Central memory CD8-positive, alpha-beta T cell (primary cell): ENCODE measurements at regions not wholly inside any gene's neighbourhood (a gene's known extent, or its start where the extent isn't known, plus 50 kb on each side); places are given as distances from the start of the nearest gene placed in this dataset.

Experiments used
- ATAC-seq: fragments of 150-1000 bp; cut with Tn5 transposase; replicated peaks from 2 replicates; pipeline ENCODE4 v1.10.0; 2022; ENCODE audit warnings: mild to moderate bottlenecking, moderate FRiP score, moderate number of reproducible peaks; ENCODE audit not compliant: poor library complexity, severe bottlenecking; ENCODE audit errors: extremely low read depth
- DNase-seq, 2 donors: peaks; one replicate each; pipeline ENCODE4 v3.0.0; 2021; ENCODE audit warnings: low spot score in 2 of 2
- H3K27ac Mint-ChIP-seq: one replicate; pipeline ENCODE4 v1.8.0; 2022; ENCODE audit warnings: low read depth, mild to moderate bottlenecking, moderate library complexity, mixed read lengths
- H3K27me3 Mint-ChIP-seq: one replicate; pipeline ENCODE4 v1.8.0; 2022; ENCODE audit warnings: mixed read lengths
- H3K36me3 Mint-ChIP-seq: one replicate; pipeline ENCODE4 v1.8.0; 2022; ENCODE audit warnings: mild to moderate bottlenecking, moderate library complexity, mixed read lengths; ENCODE audit not compliant: insufficient read depth
- H3K4me1 Mint-ChIP-seq: one replicate; pipeline ENCODE4 v1.8.0; 2022; ENCODE audit warnings: mixed read lengths
- H3K4me3 Mint-ChIP-seq: one replicate; pipeline ENCODE4 v1.8.0; 2022; ENCODE audit warnings: mild to moderate bottlenecking, moderate library complexity, mixed read lengths
- H3K9me3 Mint-ChIP-seq: one replicate; pipeline ENCODE4 v1.8.0; 2022; ENCODE audit warnings: mixed read lengths

DNA sequence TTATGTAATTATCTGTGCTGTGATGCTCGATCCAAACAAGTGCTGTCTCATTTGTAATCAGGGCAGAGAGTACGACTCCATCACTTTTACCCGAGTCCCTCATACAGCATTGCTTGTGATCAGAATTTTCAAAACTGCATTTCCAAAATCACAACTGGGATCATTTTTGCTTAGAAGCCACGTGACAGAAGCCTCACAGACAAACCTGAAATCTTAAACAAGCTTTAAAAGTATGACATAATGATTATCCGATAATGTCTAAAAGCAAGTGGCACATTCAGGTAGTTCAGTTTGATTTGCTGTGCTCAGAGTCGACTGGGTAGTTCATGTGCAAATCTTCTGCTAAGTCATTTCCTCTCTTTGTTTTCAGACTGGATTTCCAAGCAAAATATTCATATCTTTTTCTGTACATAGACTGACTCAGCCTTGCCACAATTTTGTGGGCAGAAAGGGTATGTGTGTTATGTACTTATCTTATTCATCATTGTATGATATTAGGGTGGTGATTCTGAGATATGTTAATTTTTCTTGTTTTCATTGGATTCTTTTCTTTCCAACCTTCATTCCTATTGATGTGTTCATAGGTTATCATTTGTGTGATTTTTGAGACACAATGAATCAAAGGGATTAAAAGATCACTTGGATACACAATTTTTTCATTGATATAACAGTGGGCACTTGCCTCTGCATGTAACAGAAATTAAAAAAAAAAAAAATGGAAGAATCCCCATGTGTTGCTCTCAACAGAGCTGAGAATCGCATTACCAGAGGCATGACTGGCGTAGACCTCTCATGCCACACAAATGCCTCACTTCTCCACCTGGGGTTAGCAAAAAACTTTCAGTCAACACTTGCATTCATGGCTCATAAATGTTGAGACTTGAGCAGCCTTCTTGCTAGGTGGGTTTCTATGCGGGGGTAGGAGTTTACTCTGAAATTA, 355.7 kb downstream of the LTN1 start:
- no peaks in the 10 kb centered on the region for H3K27me3 Mint-ChIP-seq

DNA sequence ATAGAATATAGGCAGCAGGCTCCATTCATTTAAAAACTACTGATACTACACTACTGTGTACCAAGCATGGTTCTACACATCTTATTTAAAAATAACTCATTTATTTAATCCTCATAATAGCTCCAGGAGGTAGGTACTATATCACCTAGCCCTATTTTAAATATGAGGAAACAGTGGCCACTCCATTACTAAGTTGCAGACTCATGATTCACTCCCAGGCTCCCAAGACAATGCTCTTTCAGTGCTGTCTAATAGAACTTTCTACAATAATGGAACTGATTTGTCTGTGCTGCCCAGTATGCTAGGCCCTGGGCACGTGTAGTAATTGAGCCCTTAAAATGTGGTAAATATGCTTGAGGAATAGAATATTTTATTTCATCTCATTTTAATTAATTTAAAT, 357.1 kb downstream of the LTN1 start:
- Mint-ChIP-seq H3K27ac (no peak overlapping the region), H3K27me3 (no peaks in the 10 kb centered on the region)
- ATAC-seq = no peak

More for the DNA sequence above, 355.7 kb downstream of the LTN1 start:
- no peaks in the 10 kb centered on the region for H3K9me3 Mint-ChIP-seq
- no peak for DNase-seq
- H3K27ac Mint-ChIP-seq = no peak overlapping the region
- H3K4me1 Mint-ChIP-seq = peaks cover 37% of the 10 kb centered on the region
- no peak for ATAC-seq
- H3K4me3 Mint-ChIP-seq = no peak overlapping the region
- peaks cover 3% of the 10 kb centered on the region for H3K36me3 Mint-ChIP-seq

DNA sequence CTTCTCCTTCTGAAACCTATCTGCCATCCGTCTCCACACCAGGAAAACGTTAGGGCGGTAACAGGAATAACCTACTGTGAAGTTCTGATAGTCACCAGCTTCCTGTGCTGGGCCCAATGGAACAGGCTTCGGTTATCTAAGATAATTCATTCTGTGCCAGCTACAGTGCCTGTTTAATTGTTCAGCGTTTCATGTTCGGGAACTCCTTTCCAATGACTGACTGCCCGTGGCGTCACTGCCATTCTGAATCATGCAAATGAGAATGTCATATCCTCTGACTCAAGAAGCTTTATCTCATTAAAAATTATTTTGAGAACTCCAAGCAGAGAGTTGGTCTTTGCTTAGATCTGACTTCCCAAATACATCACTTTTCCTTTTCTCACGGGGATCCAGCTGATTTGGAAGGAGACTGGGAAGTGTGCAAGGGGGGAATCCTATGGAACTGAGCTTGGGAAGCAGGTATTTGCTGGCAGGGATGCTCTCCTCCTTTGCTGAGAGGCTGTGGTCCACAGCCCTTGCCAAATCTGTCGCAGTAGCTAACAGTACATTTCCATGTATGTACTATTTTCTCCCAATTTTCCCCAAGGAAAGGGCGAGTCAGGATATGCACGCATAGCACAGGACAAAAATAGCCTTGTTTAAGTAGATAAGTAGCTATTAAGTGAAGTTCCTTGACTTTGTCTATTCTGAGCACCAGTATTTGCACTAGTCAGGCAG, 358.7 kb downstream of the LTN1 start:
- no peaks in the 10 kb centered on the region for H3K9me3 Mint-ChIP-seq
- H3K36me3 Mint-ChIP-seq = peaks cover 3% of the 10 kb centered on the region
- ATAC-seq = no peak
- no peaks in the 10 kb centered on the region for H3K27me3 Mint-ChIP-seq
- no peak for DNase-seq
- peaks cover 29% of the 10 kb centered on the region for H3K4me1 Mint-ChIP-seq
- no peak overlapping the region for H3K27ac Mint-ChIP-seq
- H3K4me3 Mint-ChIP-seq = no peak overlapping the region

More for the DNA sequence above, 357.1 kb downstream of the LTN1 start:
- DNase-seq = no peak
- Mint-ChIP-seq H3K4me3 (no peak overlapping the region), H3K9me3 (no peaks in the 10 kb centered on the region), H3K36me3 (peaks cover 3% of the 10 kb centered on the region), H3K4me1 (peaks cover 31% of the 10 kb centered on the region)

DNA sequence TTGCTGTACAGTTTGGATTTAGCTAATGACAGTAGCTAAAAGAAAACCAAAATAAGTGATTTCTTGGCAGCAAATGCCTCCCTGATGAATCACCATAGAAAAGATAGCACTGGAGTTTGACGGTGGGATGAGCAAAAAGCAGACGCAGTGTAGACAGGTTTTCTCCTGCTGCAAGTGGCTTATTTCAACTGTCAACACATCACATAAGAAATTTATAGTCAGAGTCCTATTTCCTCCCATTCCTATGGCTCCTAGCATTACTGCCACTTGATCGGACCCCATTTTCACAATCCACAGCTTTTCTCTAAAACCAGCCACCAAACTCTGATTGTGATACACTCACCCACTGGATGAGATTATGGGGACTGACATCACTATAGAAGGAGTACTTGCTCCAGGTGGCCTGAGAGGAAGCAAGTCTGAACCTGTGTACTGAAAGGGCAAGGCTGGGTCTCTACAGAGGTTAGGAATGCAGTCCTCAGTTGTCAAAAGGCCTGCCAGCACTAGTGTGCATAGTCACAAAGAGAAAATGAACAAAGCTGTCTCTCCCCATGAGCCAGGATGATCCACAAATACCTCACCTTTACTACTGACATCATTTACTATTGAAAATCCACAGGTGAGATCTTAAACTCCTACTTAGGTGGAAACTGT, 359.8 kb downstream of the LTN1 start:
- no peak overlapping the region for H3K4me3 Mint-ChIP-seq
- no peak overlapping the region for H3K27ac Mint-ChIP-seq
- H3K9me3 Mint-ChIP-seq = no peaks in the 10 kb centered on the region
- no peak for ATAC-seq
- H3K27me3 Mint-ChIP-seq = no peaks in the 10 kb centered on the region
- peaks cover 30% of the 10 kb centered on the region for H3K4me1 Mint-ChIP-seq
- H3K36me3 Mint-ChIP-seq = peaks cover 3% of the 10 kb centered on the region
- DNase-seq = no peak

DNA sequence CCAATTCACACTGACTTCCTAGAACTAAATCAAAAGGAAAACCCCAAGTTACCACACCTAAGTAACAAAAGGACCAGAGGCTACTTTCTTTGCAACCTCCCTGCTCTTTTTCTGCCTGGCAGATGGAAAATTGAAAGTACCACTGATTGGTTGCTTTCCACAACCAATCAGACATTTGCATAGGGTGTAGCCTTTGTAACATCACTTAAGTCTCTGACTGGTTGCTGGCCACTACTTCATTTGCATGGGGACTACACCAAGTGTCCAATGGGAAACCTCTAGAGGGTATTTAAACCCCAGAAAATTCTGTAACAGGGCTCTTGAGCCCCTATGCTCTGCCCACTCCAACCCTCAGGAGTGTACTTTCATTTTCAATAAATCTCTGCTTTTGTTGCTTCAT, 365.0 kb downstream of the LTN1 start:
- Mint-ChIP-seq H3K36me3 (peaks cover 5% of the 10 kb centered on the region), H3K4me1 (peaks cover 20% of the 10 kb centered on the region), H3K4me3 (no peak overlapping the region), H3K27me3 (no peaks in the 10 kb centered on the region), H3K27ac (no peak overlapping the region), H3K9me3 (peaks cover 4% of the 10 kb centered on the region)
- DNase-seq = no peak
- ATAC-seq = peak; percentile 36

DNA sequence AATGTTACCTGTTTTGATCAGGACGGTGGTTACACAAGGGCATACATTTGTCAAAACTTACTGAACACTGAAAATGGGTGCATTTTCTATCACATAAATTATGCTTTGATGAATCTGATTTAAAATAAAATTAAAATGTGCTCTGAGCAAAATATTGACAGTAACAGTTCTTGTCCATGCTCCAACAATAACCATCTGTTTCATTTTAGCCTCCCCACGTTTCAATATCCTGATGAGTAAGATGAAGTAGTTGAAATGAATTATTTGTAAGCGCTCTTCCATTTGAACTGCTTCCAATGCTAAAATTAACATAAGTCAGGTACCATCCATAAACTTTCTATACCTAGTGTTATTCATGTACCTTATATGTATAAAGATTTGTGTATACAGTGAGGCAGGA, 365.4 kb downstream of the LTN1 start:
- peaks cover 5% of the 10 kb centered on the region for H3K36me3 Mint-ChIP-seq
- DNase-seq = no peak
- no peak overlapping the region for H3K4me3 Mint-ChIP-seq
- no peak overlapping the region for H3K27ac Mint-ChIP-seq
- peaks cover 18% of the 10 kb centered on the region for H3K4me1 Mint-ChIP-seq
- H3K9me3 Mint-ChIP-seq = peaks cover 4% of the 10 kb centered on the region
- H3K27me3 Mint-ChIP-seq = no peaks in the 10 kb centered on the region
- no peak for ATAC-seq

DNA sequence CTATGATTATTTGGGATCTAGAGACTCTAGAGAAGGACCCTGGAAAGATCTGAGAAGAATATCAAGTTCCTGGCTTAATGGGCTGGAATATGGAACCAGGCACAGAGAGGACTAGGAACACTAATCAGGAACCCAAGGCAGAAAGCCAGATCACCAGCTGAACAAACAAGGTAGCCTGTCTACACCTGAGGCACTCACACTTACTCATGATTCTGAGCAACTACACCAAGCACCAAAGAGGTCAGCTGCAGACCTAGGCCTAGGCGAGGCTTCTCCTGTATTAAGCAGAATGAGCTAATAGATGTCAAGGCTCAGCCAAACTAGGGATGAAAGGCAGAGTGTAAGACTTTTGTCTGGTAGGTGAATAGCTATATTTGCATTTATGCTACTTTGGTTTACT, 368.1 kb downstream of the LTN1 start:
- H3K27ac Mint-ChIP-seq = no peak overlapping the region
- peaks cover 10% of the 10 kb centered on the region for H3K36me3 Mint-ChIP-seq
- peaks cover 27% of the 10 kb centered on the region for H3K4me1 Mint-ChIP-seq
- DNase-seq = no peak
- no peak overlapping the region for H3K4me3 Mint-ChIP-seq
- H3K27me3 Mint-ChIP-seq = no peaks in the 10 kb centered on the region
- peaks cover 4% of the 10 kb centered on the region for H3K9me3 Mint-ChIP-seq
- no peak for ATAC-seq

DNA sequence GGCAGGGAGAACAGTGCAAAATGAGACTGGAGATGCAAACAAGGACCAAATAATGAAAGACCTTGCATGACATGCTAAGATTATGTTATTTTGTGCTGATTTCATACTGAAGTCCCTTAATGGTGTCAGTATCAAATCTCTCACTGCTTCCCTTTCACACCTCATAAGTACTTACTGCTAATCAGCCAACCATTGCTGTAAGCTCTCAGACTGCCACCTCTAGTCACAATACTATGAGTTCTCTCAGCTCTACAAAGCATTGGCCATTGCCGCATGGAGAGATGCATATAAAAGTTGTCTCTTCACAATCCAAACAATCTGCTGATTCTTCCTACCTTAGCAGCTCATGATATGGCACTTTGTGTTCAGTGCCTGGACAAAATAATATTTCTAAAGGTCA, 375.4 kb downstream of the LTN1 start:
- Mint-ChIP-seq H3K36me3 (peaks cover 8% of the 10 kb centered on the region), H3K4me3 (no peak overlapping the region), H3K27ac (no peak overlapping the region)

DNA sequence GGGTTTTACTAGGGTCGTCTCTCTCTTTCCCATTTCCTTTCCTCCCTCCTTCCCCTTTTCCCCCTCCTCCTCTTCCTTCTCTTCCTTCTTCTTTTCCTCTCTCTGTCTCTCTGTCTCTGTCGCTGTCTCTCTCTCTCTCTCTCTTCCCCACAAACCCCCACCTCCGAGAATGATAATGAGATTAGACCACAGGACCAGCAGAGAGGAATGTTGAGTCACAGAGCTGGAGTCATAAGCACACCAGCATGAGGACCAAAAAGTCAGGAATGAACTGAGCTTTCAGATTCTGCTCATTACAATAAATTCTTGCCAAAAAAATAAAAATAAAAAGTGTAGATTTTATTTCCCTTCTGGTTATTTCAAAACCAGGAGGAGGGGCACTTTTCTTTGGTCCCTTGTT, 377.4 kb downstream of the LTN1 start:
- peaks cover 4% of the 10 kb centered on the region for H3K36me3 Mint-ChIP-seq
- ATAC-seq (no peak), DNase-seq (no peak)
- H3K4me1 Mint-ChIP-seq = peaks cover 29% of the 10 kb centered on the region
- H3K27me3 Mint-ChIP-seq = no peaks in the 10 kb centered on the region
- H3K27ac Mint-ChIP-seq = no peak overlapping the region
- no peak overlapping the region for H3K4me3 Mint-ChIP-seq
- peaks cover 4% of the 10 kb centered on the region for H3K9me3 Mint-ChIP-seq

More for the DNA sequence above, 375.4 kb downstream of the LTN1 start:
- H3K27me3 Mint-ChIP-seq = no peaks in the 10 kb centered on the region
- no peak for DNase-seq
- no peaks in the 10 kb centered on the region for H3K9me3 Mint-ChIP-seq
- H3K4me1 Mint-ChIP-seq = peaks cover 24% of the 10 kb centered on the region
- no peak for ATAC-seq

DNA sequence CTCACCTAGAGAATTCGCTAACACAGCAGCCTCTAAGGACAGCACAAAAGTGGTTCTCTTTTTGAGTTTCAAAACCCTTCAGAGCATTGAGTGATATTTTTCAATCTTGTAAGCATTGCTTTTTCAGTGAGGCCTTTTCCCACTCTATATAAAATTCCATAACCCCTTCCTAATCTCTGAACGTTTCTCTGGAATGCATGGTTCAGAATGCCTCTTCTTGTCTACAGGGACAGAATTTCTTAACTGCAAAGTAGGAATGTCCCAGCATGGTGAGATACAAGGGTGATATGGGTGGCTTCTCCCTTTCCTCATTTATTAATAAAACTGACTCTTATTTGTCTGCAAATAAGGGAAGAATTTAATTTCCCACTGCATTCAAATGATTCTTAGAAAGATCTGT, 377.9 kb downstream of the LTN1 start:
- no peak overlapping the region for H3K27ac Mint-ChIP-seq
- no peak overlapping the region for H3K4me3 Mint-ChIP-seq
- H3K4me1 Mint-ChIP-seq = peaks cover 29% of the 10 kb centered on the region
- no peaks in the 10 kb centered on the region for H3K27me3 Mint-ChIP-seq
- H3K9me3 Mint-ChIP-seq = peaks cover 5% of the 10 kb centered on the region
- DNase-seq (no peak), ATAC-seq (no peak)
- H3K36me3 Mint-ChIP-seq = peaks cover 3% of the 10 kb centered on the region

DNA sequence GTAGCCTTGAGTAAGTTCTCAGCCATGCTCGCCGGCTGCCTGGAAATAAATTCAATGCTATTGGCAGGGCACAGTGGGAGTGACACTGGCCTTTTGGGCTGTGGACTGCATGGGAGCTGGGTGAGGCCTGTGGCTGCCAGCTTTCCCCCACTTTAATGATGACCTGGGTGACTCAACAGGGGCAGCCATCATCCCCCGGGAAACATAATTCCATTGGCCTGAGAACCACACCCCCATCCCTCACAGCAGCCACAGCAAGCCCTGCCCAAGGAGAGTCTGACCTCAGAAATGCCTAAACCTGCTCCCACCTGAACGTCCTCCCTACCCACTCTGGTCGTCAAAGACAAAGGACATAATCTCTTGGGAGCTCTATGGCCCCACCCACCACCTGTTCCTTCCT, 384.0 kb downstream of the LTN1 start:
- peaks cover 12% of the 10 kb centered on the region for H3K9me3 Mint-ChIP-seq
- H3K36me3 Mint-ChIP-seq = peaks cover 3% of the 10 kb centered on the region
- ATAC-seq (no peak), DNase-seq (no peak)
- no peak overlapping the region for H3K27ac Mint-ChIP-seq
- H3K4me3 Mint-ChIP-seq = no peak overlapping the region
- H3K4me1 Mint-ChIP-seq = peaks cover 35% of the 10 kb centered on the region
- H3K27me3 Mint-ChIP-seq = no peaks in the 10 kb centered on the region

DNA sequence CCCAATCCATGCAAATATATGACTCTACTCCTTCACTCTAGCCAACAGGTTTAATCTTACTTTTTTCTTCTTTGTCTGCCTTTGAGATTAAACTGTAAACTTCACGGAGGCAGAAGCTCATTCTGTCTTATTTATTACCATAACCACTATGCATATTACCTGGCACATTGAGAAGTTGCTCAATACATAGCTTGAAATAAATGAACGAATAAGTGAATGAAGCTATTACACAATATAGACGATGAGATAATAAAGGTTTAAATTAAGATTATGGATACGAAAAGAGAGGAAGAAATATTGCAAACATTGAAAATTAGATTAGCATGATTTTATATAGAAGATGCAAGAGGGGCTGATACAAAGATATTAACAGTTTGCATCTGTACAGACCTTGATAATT, 385.1 kb downstream of the LTN1 start:
- Mint-ChIP-seq H3K9me3 (peaks cover 12% of the 10 kb centered on the region), H3K36me3 (peaks cover 5% of the 10 kb centered on the region), H3K27ac (no peak overlapping the region), H3K4me3 (no peak overlapping the region), H3K27me3 (no peaks in the 10 kb centered on the region), H3K4me1 (peaks cover 32% of the 10 kb centered on the region)
- DNase-seq (no peak), ATAC-seq (no peak)
